Endothelial cell of umbilical vein (primary cell): ENCODE measurements at regions not wholly inside any gene's neighbourhood (a gene's known extent, or its start where the extent isn't known, plus 50 kb on each side); places are given as distances from the start of the nearest gene placed in this dataset.

ENCODE experiments used
- BruUV-seq: library from RNA; stranded (reverse); fragments of 400-500 nt; replicated peaks from 2 replicates; lab custom pipeline; 2021; lab: Mats Ljungman, UMichigan
- CTCF ChIA-PET: fragments of 300-600, 350-600 bp; sonication (Branson Sonifier 250); formaldehyde crosslinking; loops from one replicate; lab custom pipeline; 2021; ENCODE audit warnings: antibody characterized with exemption, inconsistent platforms; lab: Charles Lee
- POLR2A ChIA-PET: fragments of 300-600, 350-600 bp; sonication (Branson Sonifier 250); formaldehyde crosslinking; loops from one replicate; lab custom pipeline; 2021; ENCODE audit warnings: antibody characterized with exemption, inconsistent platforms; lab: Charles Lee
- DNase-seq: peaks from one replicate; pipeline ENCODE4 v3.0.0-alpha.2; 2011; ENCODE audit warnings: low read depth, low spot score
- FAIRE-seq: peaks from 2 replicates; lab custom pipeline; 2011; peaks lifted over from hg19 to GRCh38; lab: Jason Lieb, UNC
- H2AFZ ChIP-seq: 2 replicates; pipeline ENCODE4 v1.6.0; 2012; ENCODE audit warnings: low read depth, low read length, control low read depth, inconsistent platforms
- H3K27ac ChIP-seq: 2 replicates; pipeline ENCODE4 v1.5.1; 2011; ENCODE audit warnings: low read depth, mild to moderate bottlenecking, control low read depth, low read length, moderate library complexity; ENCODE audit not compliant: insufficient read depth
- H3K27me3 ChIP-seq, 2 experiments: 2 replicates each; pipeline versions ENCODE4 v1.6.0 to v1.6.1; 2011; ENCODE audit warnings: low read length in 2 of 2, mixed read lengths in 1 of 2; ENCODE audit not compliant: control insufficient read depth in 2 of 2, insufficient read depth in 2 of 2
- H3K36me3 ChIP-seq, 2 experiments: 2 replicates in 1 of 2; 3 replicates in 1 of 2; pipeline ENCODE4 v1.5.1; 2011; ENCODE audit warnings: low read length in 2 of 2, mild to moderate bottlenecking in 1 of 2, moderate library complexity in 1 of 2; ENCODE audit not compliant: control insufficient read depth in 2 of 2, insufficient read depth in 2 of 2; ENCODE audit errors: extremely low read depth in 1 of 2
- H3K4me1 ChIP-seq: 3 replicates; pipeline ENCODE4 v1.5.1; 2011; ENCODE audit warnings: mild to moderate bottlenecking, low read length; ENCODE audit not compliant: control insufficient read depth, insufficient read depth; ENCODE audit errors: extremely low read depth
- H3K4me2 ChIP-seq: 2 replicates; pipeline ENCODE4 v1.6.1; 2011; ENCODE audit warnings: low read length, control low read depth, mixed read lengths; ENCODE audit not compliant: insufficient read depth
- H3K4me3 ChIP-seq, 3 experiments: fragments of 200-600 bp in 1 of 3; sonication (generic), shearing (Covaris generic) in 1 of 3; replicated peaks in 1 of 3; 2 replicates each; pipeline ENCODE4 v1.5.1; 2011 to 2016; ENCODE audit warnings: control low read depth in 3 of 3, low read length in 3 of 3, mild to moderate bottlenecking in 2 of 3, inconsistent platforms in 1 of 3, low read depth in 1 of 3, moderate library complexity in 1 of 3; ENCODE audit not compliant: insufficient read depth in 1 of 3
- H3K79me2 ChIP-seq: 2 replicates; pipeline ENCODE4 v1.6.0; 2012; ENCODE audit warnings: low read length, inconsistent platforms; ENCODE audit not compliant: control insufficient read depth, insufficient read depth
- H3K9ac ChIP-seq: replicated peaks from 2 replicates; pipeline ENCODE3; 2011; ENCODE audit warnings: low read length, control low read depth; ENCODE audit not compliant: insufficient read depth; ENCODE audit errors: extremely low read depth
- H3K9me1 ChIP-seq: replicated peaks from 3 replicates; pipeline ENCODE4 v1.6.0; 2011; ENCODE audit warnings: mild to moderate bottlenecking, low read length; ENCODE audit not compliant: control insufficient read depth, insufficient read depth; ENCODE audit errors: extremely low read depth
- H3K9me3 ChIP-seq: replicated peaks from 2 replicates; pipeline ENCODE4 v1.5.1; 2012; ENCODE audit warnings: low read length, inconsistent platforms; ENCODE audit not compliant: control insufficient read depth, insufficient read depth
- H4K20me1 ChIP-seq: replicated peaks from 2 replicates; pipeline ENCODE3; 2011; ENCODE audit warnings: mild to moderate bottlenecking, low read length; ENCODE audit not compliant: control insufficient read depth, insufficient read depth; ENCODE audit errors: extremely low read depth
- CTCF ChIP-seq, 2 donors: IDR thresholded peaks; 1 replicate in 1 of 2; 2 replicates in 1 of 2; pipeline ENCODE4 v1.5.1; 2011; ENCODE audit warnings: low read length in 2 of 2, mild to moderate bottlenecking in 2 of 2, moderate library complexity in 2 of 2, control low read depth in 1 of 2, inconsistent platforms in 1 of 2, low read depth in 1 of 2; ENCODE audit not compliant: insufficient read depth in 1 of 2; ENCODE audit errors: extremely low read depth in 1 of 2
- FOS ChIP-seq: IDR thresholded peaks from 2 replicates; pipeline ENCODE4 v1.6.1; 2011; ENCODE audit warnings: mild to moderate bottlenecking, low read length, moderate library complexity, borderline replicate concordance; ENCODE audit not compliant: insufficient read depth
- GATA2 ChIP-seq: IDR thresholded peaks from 2 replicates; pipeline ENCODE4 v1.7.0; 2011; ENCODE audit warnings: low read depth, mild to moderate bottlenecking, moderate library complexity, mixed read lengths, low read length; ENCODE audit not compliant: insufficient read length, insufficient read depth
- JUN ChIP-seq: IDR thresholded peaks from 2 replicates; pipeline ENCODE4 v1.6.1; 2011; ENCODE audit warnings: borderline replicate concordance, low read depth; ENCODE audit not compliant: insufficient read length, insufficient read depth
- MYC ChIP-seq: IDR thresholded peaks from one replicate; pipeline ENCODE4 v1.6.1; 2011; ENCODE audit warnings: mild to moderate bottlenecking, low read depth, low read length
- POLR2A ChIP-seq: IDR thresholded peaks from 2 replicates; pipeline ENCODE4 v1.6.1; 2012; ENCODE audit warnings: low read depth, mild to moderate bottlenecking, control low read depth, low read length
- dilution Hi-C: fragments of 300-500 bp; cut with MboI; formaldehyde crosslinking; loops from one replicate; pipeline ENCODE4 v1.15.0; 2019; ENCODE audit warnings: low sequenced_read_pairs; ENCODE audit not compliant: extremely low pct_ligation_motif_present
- intact Hi-C: fragments of 100-400 bp; cut with micrococcal nuclease; formaldehyde crosslinking; loops from one replicate; pipeline ENCODE4 v1.10.0; 2022

- Histone ChIP-seq H3K27ac (no peak overlapping the region), H3K9ac (no peak overlapping the region), H2AFZ (no peak overlapping the region), H3K9me3 (peaks cover 7% of the 10 kb centered on the region), H3K79me2 (no peaks in the 10 kb centered on the region), H3K27me3 (no peaks in the 10 kb centered on the region), H3K4me3 (no peak overlapping the region), H3K9me1 (no peaks in the 10 kb centered on the region), H3K4me1 (no peaks in the 10 kb centered on the region), H3K36me3 (no peaks in the 10 kb centered on the region), H4K20me1 (no peaks in the 10 kb centered on the region), H3K4me2 (no peak overlapping the region)
- FAIRE-seq (no peak), DNase-seq (no peak)
- TF ChIP-seq CTCF (IDR thresholded peaks at IDR 0.05; ENCODE audit: extremely low read depth in 1 of 2, insufficient read depth in 1 of 2, low read depth in 1 of 2, low read length in 2 of 2): no peak
- TF ChIP-seq FOS: no peak
- TF ChIP-seq MYC: no peak
- TF ChIP-seq JUN: no peak
- TF ChIP-seq POLR2A: no peak
- no peak for TF ChIP-seq GATA2
- ChIA-PET POLR2A (no interaction called here), CTCF (no interaction called here)
- dilution Hi-C loops (no loop called here), intact Hi-C loops (no loop called here)
- no TSS peak for BruUV-seq
These were observed 505.0 kb downstream of the HS3ST4 start for GRCh38 chr16:26196802-26197201.

- Histone ChIP-seq H4K20me1 (no peaks in the 10 kb centered on the region), H3K79me2 (no peaks in the 10 kb centered on the region), H3K4me3 (no peak overlapping the region), H3K27ac (no peak overlapping the region), H3K9me1 (no peaks in the 10 kb centered on the region), H3K9ac (no peak overlapping the region), H3K4me1 (no peaks in the 10 kb centered on the region), H3K9me3 (peaks cover 7% of the 10 kb centered on the region), H2AFZ (no peak overlapping the region), H3K4me2 (no peak overlapping the region), H3K36me3 (no peaks in the 10 kb centered on the region), H3K27me3 (no peaks in the 10 kb centered on the region)
- ChIA-PET CTCF (no interaction called here), POLR2A (no interaction called here)
- no peak for DNase-seq
- dilution Hi-C loops: no loop called here
- intact Hi-C loops: no loop called here
- no TSS peak for BruUV-seq
- no peak for TF ChIP-seq GATA2
- FAIRE-seq: no peak
These were observed 505.9 kb downstream of the HS3ST4 start for GRCh38 chr16:26197707-26198106.
